GM12878 (cell line): ENCODE measurements at regions not wholly inside any gene's neighbourhood (a gene's known extent, or its start where the extent isn't known, plus 50 kb on each side); places are given as distances from the start of the nearest gene placed in this dataset.
"Not testable (repeated sequence)": the region's sequence is repeated elsewhere in the genome, so short reads cannot be mapped to it uniquely, and the experiment has no call there.

ENCODE experiments used
- ATAC-seq: fragments of 200-7000 bp; cut with Tn5 transposase; 3 replicates; pipeline ENCODE4 v1.9.1; 2020; ENCODE audit warnings: mild to moderate bottlenecking, moderate library complexity
- BruUV-seq: library from RNA; stranded (reverse); fragments of 400-500 nt; replicated peaks from 2 replicates; lab custom pipeline; 2021; lab: Mats Ljungman, UMichigan
- CTCF ChIA-PET: fragments of 300-600 bp; sonication (Branson Sonifier 250); formaldehyde crosslinking; extraction: SDS; loops from one replicate; lab custom pipeline; 2021; ENCODE audit warnings: inconsistent platforms; lab: Yijun Ruan, JAX
- POLR2A ChIA-PET: fragments of 350-600 bp; formaldehyde crosslinking; extraction: SDS; loops from one replicate; lab custom pipeline; 2021; ENCODE audit warnings: inconsistent platforms; lab: Charles Lee
- RAD21 ChIA-PET: fragments of 300-600 bp; sonication (Branson Sonifier 250); formaldehyde crosslinking; loops from one replicate; lab custom pipeline; 2023; ENCODE audit warnings: antibody characterized with exemption; ENCODE audit not compliant: unreplicated experiment; lab: Charles Lee
- SMC1A ChIA-PET: fragments of 300-600 bp; sonication (Branson Sonifier 250); formaldehyde crosslinking; loops from one replicate; lab custom pipeline; 2023; ENCODE audit not compliant: unreplicated experiment, uncharacterized antibody; lab: Charles Lee
- DNase-seq: peaks from one replicate; pipeline ENCODE4 v3.0.0-alpha.2; 2011; ENCODE audit warnings: low read depth, low spot score
- FAIRE-seq: peaks from 3 replicates; lab custom pipeline; 2011; peaks lifted over from hg19 to GRCh38; lab: Jason Lieb, UNC
- H2AFZ ChIP-seq: 2 replicates; pipeline ENCODE4 v1.6.0; 2011; ENCODE audit warnings: low read depth, low read length, control low read depth; ENCODE audit not compliant: control insufficient read depth
- H3K27ac ChIP-seq: 2 replicates; pipeline ENCODE4 v1.5.1; 2011; ENCODE audit warnings: control low read depth; ENCODE audit not compliant: control insufficient read depth, insufficient read depth
- H3K27me3 ChIP-seq, 2 experiments: replicated peaks in 1 of 2; 2 replicates each; pipeline versions ENCODE4 v1.6.0 to v1.6.1; 2011; ENCODE audit warnings: low read length in 1 of 2; ENCODE audit not compliant: control insufficient read depth in 2 of 2, insufficient read depth in 2 of 2
- H3K36me3 ChIP-seq, 2 experiments: 2 replicates each; pipeline ENCODE4 v1.5.1; 2011; ENCODE audit warnings: low read length in 1 of 2; ENCODE audit not compliant: control insufficient read depth in 2 of 2, insufficient read depth in 2 of 2
- H3K4me1 ChIP-seq: 2 replicates; pipeline ENCODE4 v1.6.1; 2011; ENCODE audit warnings: mild to moderate bottlenecking, low read length, moderate library complexity, mixed read lengths; ENCODE audit not compliant: control insufficient read depth, insufficient read depth
- H3K4me2 ChIP-seq: 2 replicates; pipeline ENCODE4 v1.6.0; 2011; ENCODE audit warnings: control low read depth; ENCODE audit not compliant: control insufficient read depth, insufficient read depth
- H3K4me3 ChIP-seq: fragments of 200-600 bp; sonication (generic); 2 replicates; pipeline ENCODE4 v1.5.1; 2016
- H3K79me2 ChIP-seq: 2 replicates; pipeline ENCODE4 v1.6.0; 2011; ENCODE audit warnings: low read length; ENCODE audit not compliant: control insufficient read depth, insufficient read depth
- H3K9ac ChIP-seq: 2 replicates; pipeline ENCODE4 v1.8.0; 2011; ENCODE audit warnings: low read length, control low read depth, mixed read lengths; ENCODE audit not compliant: control insufficient read depth, insufficient read depth
- H3K9me3 ChIP-seq: replicated peaks from 3 replicates; pipeline ENCODE4 v1.5.1; 2011; ENCODE audit warnings: mild to moderate bottlenecking, low read length; ENCODE audit not compliant: control insufficient read depth, insufficient read depth
- H4K20me1 ChIP-seq: 2 replicates; pipeline ENCODE4 v1.6.0; 2011; ENCODE audit not compliant: control insufficient read depth, insufficient read depth
- CHD2 ChIP-seq: IDR thresholded peaks from 2 replicates; pipeline ENCODE4 v1.6.1; 2011; ENCODE audit warnings: low read depth, low read length, improper control_type of control experiment, borderline replicate concordance
- LARP7 ChIP-seq: fragments of 450-650 bp; IDR thresholded peaks from 2 replicates; pipeline ENCODE4 v1.6.1; 2017; ENCODE audit warnings: mild to moderate bottlenecking
- WGBS: methylation state at CpG from one replicate; pipeline ENCODE4 v1.1.6; 2016; ENCODE audit warnings: low lambda C conversion rate; ENCODE audit not compliant: insufficient replicate concordance, insufficient coverage; ENCODE audit errors: missing lambda C conversion rate; 5-methylcytosine and 5-hydroxymethylcytosine counted together
- in situ Hi-C: fragments of 300-500 bp; cut with MboI; formaldehyde crosslinking; loops from 9 replicates; pipeline ENCODE4 v1.14.3; 2018; ENCODE audit warnings: mixed read lengths
- intact Hi-C: fragments of 100-400 bp; cut with micrococcal nuclease; formaldehyde crosslinking; loops from one replicate; pipeline ENCODE4 v1.14.2; 2022; ENCODE audit not compliant: unreplicated experiment
- TF ChIP-seq, protein P1 (sequence below): fragments of 450-650 bp; IDR thresholded peaks from 2 replicates; pipeline ENCODE4 v1.6.1; 2017; ENCODE audit warnings: antibody characterized with exemption, mild to moderate bottlenecking, moderate library complexity

DNA sequence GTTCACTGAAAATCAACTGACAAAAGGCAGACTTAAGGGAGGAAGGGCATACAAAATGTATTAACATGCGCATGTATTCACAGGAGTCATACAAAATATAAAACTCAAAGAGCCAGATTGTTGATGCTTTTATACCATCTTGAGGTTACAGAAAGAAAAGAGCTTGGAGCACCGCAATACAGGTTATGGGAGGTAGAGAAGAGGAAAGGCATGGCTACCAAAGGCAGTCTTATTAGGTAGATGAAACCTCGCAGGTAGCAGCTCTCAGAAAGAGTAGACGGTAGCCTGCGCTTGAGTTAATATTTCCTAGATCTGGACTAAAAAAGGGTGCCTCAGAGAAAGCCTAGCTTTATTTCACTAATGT, 69.0 kb upstream of the DHRS4 start (continued):
- TF ChIP-seq, protein P1, sequence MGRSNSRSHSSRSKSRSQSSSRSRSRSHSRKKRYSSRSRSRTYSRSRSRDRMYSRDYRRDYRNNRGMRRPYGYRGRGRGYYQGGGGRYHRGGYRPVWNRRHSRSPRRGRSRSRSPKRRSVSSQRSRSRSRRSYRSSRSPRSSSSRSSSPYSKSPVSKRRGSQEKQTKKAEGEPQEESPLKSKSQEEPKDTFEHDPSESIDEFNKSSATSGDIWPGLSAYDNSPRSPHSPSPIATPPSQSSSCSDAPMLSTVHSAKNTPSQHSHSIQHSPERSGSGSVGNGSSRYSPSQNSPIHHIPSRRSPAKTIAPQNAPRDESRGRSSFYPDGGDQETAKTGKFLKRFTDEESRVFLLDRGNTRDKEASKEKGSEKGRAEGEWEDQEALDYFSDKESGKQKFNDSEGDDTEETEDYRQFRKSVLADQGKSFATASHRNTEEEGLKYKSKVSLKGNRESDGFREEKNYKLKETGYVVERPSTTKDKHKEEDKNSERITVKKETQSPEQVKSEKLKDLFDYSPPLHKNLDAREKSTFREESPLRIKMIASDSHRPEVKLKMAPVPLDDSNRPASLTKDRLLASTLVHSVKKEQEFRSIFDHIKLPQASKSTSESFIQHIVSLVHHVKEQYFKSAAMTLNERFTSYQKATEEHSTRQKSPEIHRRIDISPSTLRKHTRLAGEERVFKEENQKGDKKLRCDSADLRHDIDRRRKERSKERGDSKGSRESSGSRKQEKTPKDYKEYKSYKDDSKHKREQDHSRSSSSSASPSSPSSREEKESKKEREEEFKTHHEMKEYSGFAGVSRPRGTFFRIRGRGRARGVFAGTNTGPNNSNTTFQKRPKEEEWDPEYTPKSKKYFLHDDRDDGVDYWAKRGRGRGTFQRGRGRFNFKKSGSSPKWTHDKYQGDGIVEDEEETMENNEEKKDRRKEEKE = no peak
- no peak for TF ChIP-seq LARP7

DNA sequence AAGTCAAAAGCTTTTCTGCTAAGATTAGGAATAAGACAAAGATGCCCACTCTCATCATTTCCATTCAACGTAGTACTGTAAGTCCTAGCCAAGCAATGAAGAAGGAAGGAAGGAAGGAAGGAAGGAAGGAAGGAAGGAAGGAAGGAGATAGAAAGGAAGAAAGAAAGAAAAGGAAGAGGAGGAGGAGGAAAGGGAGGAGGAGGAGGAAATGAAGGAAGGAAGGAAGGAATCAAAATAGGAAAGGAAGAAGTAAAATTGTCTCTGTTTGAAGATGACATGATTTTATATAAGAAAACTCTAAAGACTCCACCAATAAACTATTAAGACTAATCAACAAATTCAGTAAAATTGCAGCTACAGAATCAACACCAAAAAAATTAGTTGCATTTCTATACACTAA, 66.0 kb upstream of the DHRS4 start:
- H3K27me3 ChIP-seq = no peaks in the 10 kb centered on the region
- intact Hi-C loops = no loop called here
- SMC1A ChIA-PET = no interaction called here
- ATAC-seq (no peak), DNase-seq (no peak)
- H3K4me3 ChIP-seq = no peak overlapping the region
- WGBS = 60% methylated on average over 1 of the region's 1 CpG
- H3K4me2 ChIP-seq = no peak overlapping the region
- in situ Hi-C loops = no loop called here
- H3K27ac ChIP-seq = no peak overlapping the region
- no peaks in the 10 kb centered on the region for H3K36me3 ChIP-seq
- H3K79me2 ChIP-seq = no peaks in the 10 kb centered on the region
- H3K9me3 ChIP-seq = no peaks in the 10 kb centered on the region; the same call in 2 of the 3 replicates
- TF ChIP-seq CHD2 = no peak
- TF ChIP-seq, all 136 proteins: peak for 0
- ChIA-PET RAD21 (no interaction called here), POLR2A (no interaction called here), CTCF (interaction anchor here (2.1 kb wide), 1 partner anchor 255 kb away, joined by 6 read pairs; no protein-coding TSS in a partner anchor)
- FAIRE-seq = no peak
- BruUV-seq = no TSS peak
- Histone ChIP-seq H3K9ac (no peak overlapping the region), H3K4me1 (no peaks in the 10 kb centered on the region), H4K20me1 (no peaks in the 10 kb centered on the region), H2AFZ (no peak overlapping the region)

DNA sequence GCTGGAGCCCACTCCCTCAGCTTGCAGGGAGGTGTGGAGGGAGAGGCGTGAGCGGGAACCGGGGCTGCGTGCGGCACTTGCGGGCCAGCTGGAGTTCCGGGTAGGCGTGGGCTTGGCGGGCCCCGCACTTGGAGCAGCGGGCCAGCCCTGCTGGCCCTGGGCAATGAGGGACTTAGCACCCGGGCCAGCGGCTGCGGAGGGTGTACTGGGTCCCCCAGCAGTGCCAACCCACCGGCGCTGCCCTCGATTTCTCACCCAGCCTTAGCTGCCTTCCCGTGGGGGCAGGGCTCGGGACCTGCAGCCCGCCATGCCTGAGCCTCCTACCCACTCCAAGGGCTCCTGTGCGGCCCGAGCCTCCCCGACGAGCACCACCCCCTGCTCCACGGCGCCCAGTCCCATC, 61.9 kb upstream of the DHRS4 start:
- H3K79me2 ChIP-seq = not testable (repeated sequence)

DNA sequence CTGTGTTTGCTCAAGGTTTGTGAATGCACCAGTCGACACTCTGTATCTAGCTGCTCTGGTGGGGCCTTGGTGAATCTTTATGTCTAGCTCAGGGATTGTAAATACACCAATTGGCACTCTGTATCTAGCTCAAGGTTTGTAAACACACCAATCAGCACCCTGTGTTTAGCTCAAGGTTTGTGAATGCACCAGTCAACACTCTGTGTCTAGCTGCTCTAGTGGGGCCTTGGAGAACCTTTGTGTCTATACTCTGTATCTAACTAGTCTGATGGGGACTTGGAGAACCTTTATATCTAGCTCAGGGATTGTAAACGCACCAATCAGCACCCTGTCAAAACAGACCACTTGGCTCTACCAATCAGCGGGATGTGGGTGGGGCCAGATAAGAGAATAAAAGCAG, 61.3 kb upstream of the DHRS4 start:
- DNase-seq, H3K27ac ChIP-seq, intact Hi-C loops, SMC1A ChIA-PET, H3K4me3 ChIP-seq, H3K27me3 ChIP-seq, H3K4me2 ChIP-seq, in situ Hi-C loops, H3K4me1 ChIP-seq, H3K36me3 ChIP-seq, H3K9ac ChIP-seq, POLR2A ChIA-PET, H3K9me3 ChIP-seq, H4K20me1 ChIP-seq, FAIRE-seq, RAD21 ChIA-PET, BruUV-seq, H3K79me2 ChIP-seq, CTCF ChIA-PET, ATAC-seq, H2AFZ ChIP-seq: not testable (repeated sequence)
- 23% methylated on average over 3 of the region's 3 CpGs for WGBS

More for the DNA sequence above, 61.9 kb upstream of the DHRS4 start:
- H3K27ac ChIP-seq, H2AFZ ChIP-seq, H3K27me3 ChIP-seq, H3K4me3 ChIP-seq, H3K9ac ChIP-seq, DNase-seq, H3K4me2 ChIP-seq, in situ Hi-C loops, FAIRE-seq, H3K36me3 ChIP-seq, POLR2A ChIA-PET, SMC1A ChIA-PET, H3K9me3 ChIP-seq, BruUV-seq, H3K4me1 ChIP-seq, ATAC-seq, H4K20me1 ChIP-seq, intact Hi-C loops, RAD21 ChIA-PET: not testable (repeated sequence)
- CTCF ChIA-PET = interaction anchor here (0.6 kb wide), 1 partner anchor 19 kb away, joined by 3 read pairs; no protein-coding TSS in a partner anchor
- WGBS = 62% methylated on average over 21 of the region's 26 CpGs
